Tibial nerve (tissue), 4 donors: ENCODE measurements at regions not wholly inside any gene's neighbourhood (a gene's known extent, or its start where the extent isn't known, plus 50 kb on each side); places are given as distances from the start of the nearest gene placed in this dataset.

ENCODE experiments used
- CTCF ChIP-seq, 5 experiments: fragments of 200-600 bp in 3 of 5; fragments of 450-650 bp in 2 of 5; sonication (generic) in 3 of 5; IDR thresholded peaks; one replicate each; pipeline ENCODE4 v1.5.1; 2016 to 2019; ENCODE audit warnings: antibody characterized with exemption in 5 of 5, mild to moderate bottlenecking in 3 of 5, moderate library complexity in 2 of 5
- EP300 ChIP-seq, 2 donors: sonication (generic); formaldehyde crosslinking; IDR thresholded peaks; one replicate each; pipeline ENCODE4 v1.6.1; 2017; ENCODE audit warnings: antibody characterized with exemption in 2 of 2, mild to moderate bottlenecking in 1 of 2
- POLR2A ChIP-seq, 2 donors: fragments of 450-650 bp; IDR thresholded peaks; one replicate each; pipeline ENCODE4 v1.6.1; 2017; ENCODE audit warnings: antibody characterized with exemption in 2 of 2, mild to moderate bottlenecking in 2 of 2, moderate library complexity in 2 of 2

- TF ChIP-seq CTCF (IDR thresholded peaks at IDR 0.05) (no peak), POLR2A (IDR thresholded peaks at IDR 0.05) (no peak), EP300 (IDR thresholded peaks at IDR 0.05) (no peak)
Observed at GRCh38 chr4:4717692-4718091, 141.8 kb upstream of the MSX1 start.
